RWPE2 (cell line): ENCODE measurements at regions not wholly inside any gene's neighbourhood (a gene's known extent, or its start where the extent isn't known, plus 50 kb on each side); places are given as distances from the start of the nearest gene placed in this dataset.
"Not testable (repeated sequence)": the region's sequence is repeated elsewhere in the genome, so short reads cannot be mapped to it uniquely, and the experiment has no call there.

Experiments used
- ATAC-seq: fragments of 200-7000 bp; cut with Tn5 transposase; 3 replicates; pipeline ENCODE4 v1.9.1; 2021; ENCODE audit warnings: low read depth
- DNase-seq: peaks from one replicate; pipeline ENCODE4 v3.0.0-alpha.2; 2020; ENCODE audit warnings: low spot score
- H3K27ac ChIP-seq: fragments of 450-650 bp; 2 replicates; pipeline ENCODE4 v1.5.1; 2017; ENCODE audit warnings: mild to moderate bottlenecking; ENCODE audit not compliant: poor library complexity, severe bottlenecking
- H3K27me3 ChIP-seq: fragments of 250-450 bp; sonication (Bioruptor Pico); 2 replicates; pipeline ENCODE4 v1.5.1; 2021; ENCODE audit warnings: mild to moderate bottlenecking, moderate library complexity; ENCODE audit not compliant: insufficient read depth, poor library complexity, severe bottlenecking
- H3K36me3 ChIP-seq: fragments of 250-450 bp; sonication (Bioruptor Pico); 2 replicates; pipeline ENCODE4 v1.5.1; 2020; ENCODE audit warnings: low read depth, mild to moderate bottlenecking, moderate library complexity
- H3K4me1 ChIP-seq: fragments of 250-450 bp; sonication (Bioruptor Pico); 2 replicates; pipeline ENCODE4 v1.5.1; 2021; ENCODE audit warnings: mild to moderate bottlenecking, moderate library complexity; ENCODE audit not compliant: insufficient read depth, poor library complexity, severe bottlenecking
- H3K4me3 ChIP-seq: fragments of 250-450 bp; sonication (Bioruptor Pico); 2 replicates; pipeline ENCODE4 v1.5.1; 2021; ENCODE audit warnings: mild to moderate bottlenecking, moderate library complexity; ENCODE audit not compliant: severe bottlenecking
- H3K9me3 ChIP-seq: fragments of 250-450 bp; sonication (Bioruptor Pico); 2 replicates; pipeline ENCODE4 v1.5.1; 2021; ENCODE audit warnings: mild to moderate bottlenecking, moderate library complexity; ENCODE audit not compliant: severe bottlenecking
- TF ChIP-seq, protein P1 (sequence below): fragments of 450-650 bp; IDR thresholded peaks from one replicate; pipeline ENCODE4 v1.5.1; 2017; ENCODE audit warnings: mild to moderate bottlenecking, moderate library complexity; ENCODE audit not compliant: poor library complexity, severe bottlenecking

DNA sequence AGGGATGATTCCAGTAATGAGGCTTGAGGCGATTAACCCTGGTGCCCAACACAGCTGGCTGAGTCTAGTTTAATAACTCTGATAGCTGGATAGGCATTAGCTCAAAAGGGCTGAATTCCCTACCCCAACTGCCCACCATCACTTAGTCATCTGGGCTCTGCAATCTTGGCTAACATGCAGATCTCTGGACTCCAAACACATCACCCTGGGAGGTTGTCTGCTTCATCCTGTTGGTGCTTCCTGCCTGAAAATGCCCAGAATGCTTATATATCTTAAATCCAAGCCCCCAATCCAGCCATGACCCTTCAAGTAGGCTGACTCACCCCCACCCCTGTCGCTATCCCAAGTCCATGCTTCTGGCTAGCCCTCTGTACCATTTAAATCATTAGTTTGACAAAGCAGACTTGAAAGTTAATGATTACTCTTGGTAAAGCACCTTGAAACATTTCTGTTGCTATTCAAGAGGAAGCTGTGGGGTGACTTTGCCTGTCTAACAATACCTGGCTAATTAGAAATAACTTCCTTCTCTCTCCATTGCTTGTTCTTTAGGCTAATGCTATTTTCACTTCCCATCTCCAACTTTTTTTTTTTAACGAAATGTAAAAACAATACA, 107.0 kb upstream of the RORA start:
- no peaks in the 10 kb centered on the region for H3K36me3 ChIP-seq
- ATAC-seq (no peak), DNase-seq (no peak)
- no peak overlapping the region for H3K4me3 ChIP-seq
- H3K9me3 ChIP-seq = no peaks in the 10 kb centered on the region
- TF ChIP-seq, protein P1, sequence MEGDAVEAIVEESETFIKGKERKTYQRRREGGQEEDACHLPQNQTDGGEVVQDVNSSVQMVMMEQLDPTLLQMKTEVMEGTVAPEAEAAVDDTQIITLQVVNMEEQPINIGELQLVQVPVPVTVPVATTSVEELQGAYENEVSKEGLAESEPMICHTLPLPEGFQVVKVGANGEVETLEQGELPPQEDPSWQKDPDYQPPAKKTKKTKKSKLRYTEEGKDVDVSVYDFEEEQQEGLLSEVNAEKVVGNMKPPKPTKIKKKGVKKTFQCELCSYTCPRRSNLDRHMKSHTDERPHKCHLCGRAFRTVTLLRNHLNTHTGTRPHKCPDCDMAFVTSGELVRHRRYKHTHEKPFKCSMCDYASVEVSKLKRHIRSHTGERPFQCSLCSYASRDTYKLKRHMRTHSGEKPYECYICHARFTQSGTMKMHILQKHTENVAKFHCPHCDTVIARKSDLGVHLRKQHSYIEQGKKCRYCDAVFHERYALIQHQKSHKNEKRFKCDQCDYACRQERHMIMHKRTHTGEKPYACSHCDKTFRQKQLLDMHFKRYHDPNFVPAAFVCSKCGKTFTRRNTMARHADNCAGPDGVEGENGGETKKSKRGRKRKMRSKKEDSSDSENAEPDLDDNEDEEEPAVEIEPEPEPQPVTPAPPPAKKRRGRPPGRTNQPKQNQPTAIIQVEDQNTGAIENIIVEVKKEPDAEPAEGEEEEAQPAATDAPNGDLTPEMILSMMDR = no peak
- peaks cover 74% of the 10 kb centered on the region for H3K27me3 ChIP-seq
- H3K27ac ChIP-seq = no peak overlapping the region
- no peaks in the 10 kb centered on the region for H3K4me1 ChIP-seq

- H3K27me3 ChIP-seq = peaks cover 75% of the 10 kb centered on the region
- DNase-seq, H3K9me3 ChIP-seq, H3K27ac ChIP-seq, H3K4me3 ChIP-seq, H3K4me1 ChIP-seq, H3K36me3 ChIP-seq, ATAC-seq: not testable (repeated sequence)
Measured at GRCh38 chr15:61334714-61335113, 105.6 kb upstream of the RORA start.

GRCh38 chr15:61331019-61331418, 101.9 kb upstream of the RORA start:
- no peak overlapping the region for H3K27ac ChIP-seq
- peaks cover 53% of the 10 kb centered on the region for H3K27me3 ChIP-seq
- no peak for ATAC-seq

DNA sequence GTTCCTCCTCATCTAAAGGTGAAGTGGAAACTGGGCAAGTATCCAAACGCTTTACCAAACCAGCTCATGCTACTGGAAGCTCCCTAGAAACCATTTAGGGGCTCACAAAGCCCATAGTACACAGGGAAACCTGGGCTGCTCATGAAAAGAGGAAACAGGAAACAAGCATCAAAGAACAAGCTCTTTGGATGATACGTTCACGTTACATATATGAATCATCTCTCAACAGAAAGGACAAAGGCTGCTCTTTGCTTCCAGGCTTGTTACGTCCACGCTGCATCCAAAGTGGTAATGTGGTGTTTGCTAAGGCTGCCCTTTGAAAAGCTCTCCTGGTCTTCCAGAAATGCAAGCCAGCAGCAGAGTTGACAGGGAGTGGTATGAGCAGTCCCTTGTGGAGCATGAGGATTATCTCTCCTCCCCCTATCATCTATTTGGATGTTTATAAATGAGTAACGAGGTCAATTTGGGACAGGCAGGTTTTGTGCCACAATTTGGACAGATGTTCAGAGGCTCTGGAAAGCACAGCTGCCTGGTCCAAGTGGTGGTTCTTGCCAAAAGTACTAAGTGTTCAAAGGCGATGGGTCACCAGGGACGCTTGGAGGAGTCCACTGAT, 98.0 kb upstream of the RORA start:
- DNase-seq (no peak), ATAC-seq (peak; percentile 70)
- H3K36me3 ChIP-seq = no peaks in the 10 kb centered on the region

More at GRCh38 chr15:61331019-61331418, 101.9 kb upstream of the RORA start:
- no peak for DNase-seq
- TF ChIP-seq, protein P1 = no peak
- Histone ChIP-seq H3K9me3 (no peaks in the 10 kb centered on the region), H3K4me3 (no peak overlapping the region), H3K36me3 (no peaks in the 10 kb centered on the region), H3K4me1 (no peaks in the 10 kb centered on the region)

DNA sequence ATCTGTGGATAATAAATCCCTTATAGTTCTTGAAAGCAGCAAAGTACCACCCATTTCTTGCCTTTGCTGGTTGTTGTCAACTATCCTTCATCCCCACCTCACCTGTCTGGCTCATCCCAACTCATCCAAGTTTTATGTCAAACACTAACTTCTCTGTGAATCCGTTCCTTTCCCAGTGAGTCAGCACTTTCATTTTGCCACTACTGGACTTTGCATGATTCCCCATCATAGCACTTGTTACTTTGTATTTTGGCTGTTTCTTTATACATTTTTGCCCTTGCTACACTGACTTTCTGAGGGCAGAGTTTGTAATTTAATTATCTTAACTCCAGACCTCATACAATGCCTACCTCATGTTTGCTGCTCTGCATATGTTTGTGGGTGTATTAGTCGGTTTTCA, 90.8 kb upstream of the RORA start:
- TF ChIP-seq, protein P1 = no peak
- Histone ChIP-seq H3K27ac (no peak overlapping the region), H3K4me3 (no peak overlapping the region), H3K27me3 (peaks cover 31% of the 10 kb centered on the region), H3K4me1 (no peaks in the 10 kb centered on the region), H3K36me3 (no peaks in the 10 kb centered on the region), H3K9me3 (peaks cover 3% of the 10 kb centered on the region)
- ATAC-seq (no peak), DNase-seq (no peak)

More for the DNA sequence above, 98.0 kb upstream of the RORA start:
- no peaks in the 10 kb centered on the region for H3K9me3 ChIP-seq
- TF ChIP-seq, protein P1 = no peak
- no peaks in the 10 kb centered on the region for H3K4me1 ChIP-seq
- no peak overlapping the region for H3K27ac ChIP-seq
- H3K27me3 ChIP-seq = peaks cover 20% of the 10 kb centered on the region
- no peak overlapping the region for H3K4me3 ChIP-seq
